GM19238 (cell line): ENCODE measurements at regions not wholly inside any gene's neighbourhood (a gene's known extent, or its start where the extent isn't known, plus 50 kb on each side); places are given as distances from the start of the nearest gene placed in this dataset.
"Not testable (repeated sequence)": the region's sequence is repeated elsewhere in the genome, so short reads cannot be mapped to it uniquely, and the experiment has no call there.

Experiments
- DNase-seq: peaks from one replicate; pipeline ENCODE4 v3.0.0; 2011; ENCODE audit warnings: low spot score; ENCODE audit not compliant: insufficient read length

- DNase-seq, result no peak
Measured at GRCh38 chr2:238598802-238599530, 172.2 kb downstream of the ASB1 start.

DNA sequence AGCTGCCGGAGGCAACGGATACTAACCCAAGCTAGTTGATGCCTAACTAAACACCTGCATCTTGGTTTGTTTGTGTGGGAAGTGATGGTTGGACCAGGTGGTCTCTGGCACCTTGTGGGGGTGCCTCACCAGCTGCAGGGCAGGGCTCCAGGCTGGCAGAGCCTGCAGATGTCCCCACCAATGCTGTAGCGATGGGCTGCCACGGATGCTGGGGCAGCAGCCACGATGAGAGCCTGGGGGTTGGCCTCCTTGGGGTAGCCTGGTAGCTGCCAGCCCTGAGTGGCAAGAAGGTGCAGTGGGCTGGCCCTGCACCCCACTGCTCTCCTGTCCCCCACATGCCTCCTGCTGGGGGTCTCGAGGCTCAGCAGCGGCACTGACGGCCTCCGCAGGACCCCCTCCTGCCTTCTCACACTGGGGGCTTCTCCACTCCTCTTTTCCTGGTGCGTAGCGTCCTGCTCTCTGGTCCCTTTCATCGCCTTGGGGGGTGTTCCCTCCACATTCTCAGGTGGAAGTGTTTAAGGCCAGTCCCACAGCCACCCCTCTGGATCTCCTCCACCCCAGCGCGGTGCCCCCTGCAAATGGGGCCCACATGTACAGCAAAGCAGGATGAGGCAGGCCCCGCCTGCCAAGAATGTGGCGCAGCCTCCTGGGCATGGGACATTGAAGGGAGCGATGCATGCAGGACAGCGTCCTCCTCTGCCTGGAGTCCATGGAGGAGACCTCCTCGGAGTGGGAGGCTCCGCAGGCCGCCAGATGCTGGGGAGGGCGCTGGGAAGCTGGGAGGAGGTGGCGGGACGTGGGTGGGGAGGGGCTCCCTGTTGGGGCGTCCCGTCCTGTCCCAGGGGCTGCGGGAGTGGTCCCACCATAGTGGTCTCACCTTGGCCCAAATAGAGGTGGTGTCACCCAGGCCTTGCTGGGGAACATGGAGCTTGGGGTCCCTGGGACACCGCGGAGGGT lies 173.1 kb downstream of the ASB1 start:
- no peak for DNase-seq

DNA sequence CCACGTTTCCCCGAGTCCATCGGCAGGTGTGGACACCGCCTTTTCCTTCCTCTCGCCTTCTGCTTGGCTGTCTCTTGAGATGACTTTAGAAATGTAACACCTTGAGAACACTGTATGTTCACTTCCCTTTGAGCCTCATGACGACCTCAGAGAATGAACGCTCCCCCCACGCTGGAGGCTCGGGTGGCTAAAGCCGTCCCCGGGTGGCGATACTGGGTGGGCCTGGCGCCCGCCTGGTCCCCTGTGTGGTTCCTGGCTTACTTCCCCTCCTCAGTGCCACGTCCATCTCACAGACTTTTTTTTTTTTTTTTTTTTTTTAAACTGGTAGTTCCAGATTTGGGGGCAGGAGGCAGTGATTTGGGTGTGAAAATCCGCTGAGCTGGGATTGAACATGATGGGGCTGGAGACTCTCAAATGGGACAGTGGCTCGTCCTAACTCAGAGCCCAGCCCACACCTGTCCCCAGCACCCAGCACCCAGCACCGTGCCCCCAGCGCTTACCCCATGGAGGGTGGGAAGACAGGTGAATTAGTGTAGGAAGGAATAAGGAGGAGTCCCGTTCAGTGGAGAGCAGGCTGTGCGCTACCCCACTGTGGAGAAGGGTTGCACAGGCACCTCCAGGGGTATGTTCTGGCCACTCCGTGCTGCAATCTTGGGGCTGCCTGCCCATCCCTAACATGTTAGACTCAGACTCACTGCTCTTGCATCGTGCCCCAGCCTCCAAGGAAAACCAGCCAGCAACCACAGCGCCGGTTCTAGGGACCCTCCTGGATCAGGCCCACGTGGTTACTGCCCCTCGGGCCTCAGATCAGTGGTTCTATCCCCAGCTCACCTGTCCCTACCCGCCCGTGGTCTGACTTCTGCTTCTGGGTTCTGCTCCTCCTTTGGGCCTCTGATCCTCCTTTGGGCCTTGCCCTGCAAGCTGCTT lies 174.0 kb downstream of the ASB1 start:
- no peak for DNase-seq

DNA sequence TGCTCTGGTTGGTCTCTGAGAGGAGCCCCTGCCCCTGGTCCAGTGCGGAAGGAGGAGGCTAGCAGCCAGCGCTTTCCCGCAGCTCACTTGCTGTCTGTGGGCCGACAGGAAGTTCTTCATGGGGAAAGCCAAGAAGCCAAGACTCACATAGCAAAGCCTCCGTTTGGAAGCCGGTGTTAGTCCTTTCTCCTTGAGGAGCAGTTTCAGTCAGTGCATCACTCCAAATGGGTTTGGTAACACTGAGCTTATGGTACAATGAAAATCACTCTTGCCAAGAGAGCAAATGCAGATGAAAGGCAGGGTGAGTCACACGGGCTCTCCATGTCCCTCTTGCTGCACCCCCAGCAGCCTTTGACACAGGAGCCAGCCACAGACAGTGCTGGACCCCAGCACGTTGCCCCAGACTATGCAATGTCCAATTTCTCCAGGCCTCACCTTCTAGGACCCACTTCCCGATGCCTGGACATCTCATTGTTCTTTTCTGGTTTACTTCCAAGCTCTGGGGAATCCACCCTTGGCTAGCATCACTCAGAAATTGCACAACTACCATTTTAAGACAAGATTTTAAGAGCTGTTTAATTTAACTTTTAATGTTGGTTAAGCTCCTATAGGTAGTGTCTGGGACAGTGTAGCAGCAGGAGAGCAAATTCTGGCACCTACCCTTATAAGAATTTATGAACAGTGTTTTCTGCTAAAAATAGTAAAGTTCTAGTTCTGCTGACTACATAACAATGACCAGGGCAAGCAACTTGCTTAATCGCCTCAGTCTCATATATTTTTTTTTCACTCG lies 174.9 kb downstream of the ASB1 start:
- DNase-seq, result no peak

DNA sequence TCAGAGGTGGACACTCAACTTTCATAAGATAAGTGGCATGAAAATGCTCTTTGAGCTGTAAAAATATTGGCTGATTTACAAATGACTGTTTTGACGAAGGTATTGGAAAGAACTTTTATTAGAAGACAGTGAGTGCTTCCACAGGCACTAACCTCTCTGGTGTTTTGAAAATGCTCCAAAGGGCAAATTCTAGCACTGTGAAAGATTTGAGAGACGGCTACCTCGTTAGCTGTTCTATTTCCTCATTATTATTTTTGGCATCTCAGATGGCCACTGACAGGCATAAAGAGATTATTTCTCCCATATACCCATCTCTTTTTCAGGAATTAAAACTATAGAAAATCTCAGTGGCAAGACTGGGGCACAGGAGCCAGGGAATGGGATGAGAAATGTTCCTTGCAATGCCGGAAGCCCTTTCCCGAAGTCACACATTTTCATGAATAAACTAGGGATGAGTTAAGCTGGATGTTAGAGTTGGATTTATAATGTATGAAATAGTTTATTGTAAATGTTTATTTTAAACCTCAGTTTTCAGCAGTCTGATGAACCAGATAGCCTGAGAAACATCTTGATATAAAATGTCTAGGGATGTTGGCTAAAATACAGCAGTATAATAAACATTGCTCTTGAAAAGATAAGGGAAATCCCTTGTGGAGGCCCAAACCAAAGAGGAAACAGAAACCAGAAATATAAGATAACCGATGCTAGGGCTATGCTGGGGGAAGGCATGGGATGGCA lies 175.7 kb downstream of the ASB1 start:
- no peak for DNase-seq

GRCh38 chr2:238603596-238603995 lies 176.9 kb downstream of the ASB1 start:
- DNase-seq, result no peak

DNA sequence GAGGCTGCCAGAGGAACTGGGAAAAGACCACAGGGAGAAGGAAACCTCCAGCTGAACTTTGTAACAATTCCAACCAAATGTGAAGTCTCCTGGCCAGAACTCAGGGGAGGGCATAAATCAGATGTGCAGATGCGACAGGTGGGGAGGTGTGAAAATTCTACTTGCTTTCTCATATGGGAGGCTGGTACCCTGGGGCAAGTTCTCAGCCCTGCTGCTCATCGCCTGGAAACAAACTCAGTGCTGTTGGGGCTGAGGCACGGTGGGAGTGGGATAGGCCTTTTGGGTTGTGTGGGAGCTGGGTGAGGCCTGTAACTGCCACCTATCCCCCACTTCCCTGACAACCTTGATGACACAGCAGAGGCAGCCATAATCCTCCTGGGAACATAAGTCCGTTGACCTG lies 179.6 kb downstream of the ASB1 start:
- no peak for DNase-seq

DNA sequence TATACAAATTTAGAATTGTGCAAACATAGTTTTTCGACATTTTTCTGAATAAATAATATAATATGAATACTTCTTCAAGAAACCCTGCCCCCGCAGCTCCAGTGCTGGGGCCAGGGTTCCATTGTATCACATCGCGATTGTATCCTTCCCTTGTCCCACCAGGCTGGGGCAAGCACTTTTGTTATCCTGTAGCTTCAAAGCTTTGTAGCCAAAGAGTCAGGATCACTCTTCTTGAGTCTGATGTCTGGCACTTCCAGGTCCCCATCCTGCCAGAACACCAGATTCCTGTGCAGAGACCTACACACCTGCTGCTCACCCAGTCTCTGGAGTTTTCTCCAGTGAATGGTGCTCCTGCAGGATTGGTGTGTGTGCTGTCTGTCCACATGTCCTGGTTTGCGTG lies 186.9 kb downstream of the ASB1 start:
- DNase-seq, result no peak

GRCh38 chr2:238614376-238614775 lies 187.6 kb downstream of the ASB1 start:
- no peak for DNase-seq

DNA sequence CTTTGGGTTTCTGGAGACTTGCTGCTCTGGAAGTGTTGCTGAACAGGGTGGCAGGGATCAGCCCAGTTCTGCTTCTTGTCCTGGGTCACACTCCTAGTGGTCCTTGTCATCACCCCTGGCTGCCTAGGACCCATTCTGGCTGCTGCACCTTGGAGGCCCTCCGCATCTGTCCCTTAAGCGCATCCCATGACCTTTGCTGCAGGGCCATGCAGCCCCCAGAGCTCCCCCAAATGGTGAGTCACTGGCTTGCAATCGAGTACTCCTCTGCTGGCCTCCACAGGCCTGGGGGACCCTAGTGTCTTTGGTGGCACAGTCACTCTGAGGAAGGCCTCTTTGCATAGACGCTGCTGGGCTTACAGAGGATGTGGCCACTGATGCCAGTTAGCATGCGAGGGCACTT lies 188.5 kb downstream of the ASB1 start:
- DNase-seq, result no peak

DNA sequence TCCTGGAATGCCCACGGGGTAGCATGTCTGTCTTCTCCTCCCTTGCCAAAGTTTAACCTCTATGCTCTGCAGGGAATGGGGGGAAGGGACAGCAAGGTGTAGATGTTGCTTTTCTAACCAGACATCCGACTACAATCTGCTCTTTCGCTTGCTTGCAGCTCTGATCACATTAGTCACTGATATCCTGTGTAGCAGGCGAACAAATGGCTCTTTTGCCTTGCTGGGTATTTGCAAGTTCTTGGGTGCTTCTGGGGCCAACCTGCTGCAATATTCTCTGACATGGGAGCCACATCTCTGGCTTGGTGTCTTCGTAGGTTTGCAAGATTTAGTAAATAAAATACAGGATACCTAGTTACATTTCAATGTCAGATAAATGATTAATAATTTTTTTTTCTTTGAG lies 190.0 kb downstream of the ASB1 start:
- no peak for DNase-seq

GRCh38 chr2:238618494-238619283 lies 192.0 kb downstream of the ASB1 start:
- not testable (repeated sequence) for DNase-seq

GRCh38 chr2:238627899-238628298 lies 201.2 kb downstream of the ASB1 start:
- DNase-seq, result no peak

GRCh38 chr2:238629064-238629463 lies 202.3 kb downstream of the ASB1 start:
- DNase-seq, result no peak

DNA sequence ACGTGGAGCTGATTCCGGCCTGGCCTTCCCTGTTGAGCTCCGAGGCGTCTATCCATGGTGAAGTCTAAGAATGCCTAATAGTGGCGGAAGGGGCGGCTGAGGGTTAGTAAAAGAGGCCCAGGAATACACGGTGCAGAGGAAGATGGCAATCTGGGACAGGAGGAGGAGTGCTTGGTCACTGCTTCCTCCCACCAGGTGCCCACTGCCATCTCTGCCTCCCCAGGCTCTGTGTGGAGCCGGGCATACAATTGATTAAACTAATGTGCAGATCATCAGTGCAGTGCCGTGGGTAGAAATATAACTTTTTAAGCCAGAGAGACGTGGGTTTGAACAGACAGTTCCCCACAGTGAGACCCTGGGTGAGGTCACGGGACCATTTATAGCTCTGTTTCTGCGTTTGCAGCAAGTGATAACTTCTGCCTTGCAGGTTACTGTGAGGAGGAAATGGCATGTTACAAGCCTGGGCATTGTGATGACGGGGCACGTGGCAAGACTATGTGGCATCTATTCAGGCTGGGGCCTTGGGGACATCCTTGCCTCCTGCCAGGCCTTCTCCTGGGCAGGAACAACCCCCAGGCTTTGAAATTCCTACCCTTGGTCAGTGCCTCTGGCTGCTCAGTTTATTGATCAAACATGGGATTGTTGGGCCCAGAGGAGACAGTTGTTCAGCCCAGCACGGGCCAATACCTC lies 204.9 kb downstream of the ASB1 start:
- no peak for DNase-seq

DNA sequence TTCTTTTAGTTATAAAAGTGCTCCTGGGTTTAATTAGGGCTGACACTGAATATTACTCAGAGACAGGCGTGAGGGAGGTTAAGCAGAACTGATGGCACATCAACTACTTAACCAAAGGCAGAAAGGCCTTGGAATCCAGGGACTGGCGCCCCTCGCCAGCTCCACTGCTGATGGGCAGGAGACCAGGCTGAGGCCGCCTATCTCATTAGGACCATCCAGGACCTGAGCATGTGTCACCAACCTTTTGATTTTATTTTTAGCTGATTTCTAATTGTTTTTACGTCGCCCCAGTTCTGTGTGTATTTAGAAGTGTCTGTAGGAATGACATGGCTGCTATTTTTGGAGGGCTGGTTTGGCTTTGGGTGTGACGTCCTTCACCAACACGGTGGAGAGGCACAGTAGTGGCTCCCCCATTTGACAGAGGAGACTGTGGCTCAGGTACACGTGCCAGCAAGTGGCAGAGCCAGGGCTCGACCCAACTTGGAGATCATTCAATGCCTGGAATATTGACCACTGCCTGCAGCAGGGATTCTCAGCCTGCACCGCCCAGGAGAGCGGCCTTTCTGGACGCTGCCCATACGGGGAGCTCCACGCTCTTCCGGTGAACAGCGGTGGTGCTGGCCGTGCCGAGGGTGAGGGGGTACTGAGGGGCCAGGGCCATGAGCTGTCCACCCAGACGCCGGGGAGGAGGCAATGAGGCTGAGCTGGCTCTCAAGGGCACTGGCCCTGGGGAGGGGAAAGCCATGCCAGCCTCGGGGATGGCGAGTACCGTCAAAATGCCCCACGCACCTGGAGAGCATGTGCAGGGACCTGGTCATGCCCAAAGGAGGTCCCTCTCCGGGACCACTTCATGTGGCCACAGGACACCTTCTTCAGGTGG lies 205.7 kb downstream of the ASB1 start:
- no peak for DNase-seq

- no peak for DNase-seq
Measured at GRCh38 chr2:238633426-238634328, 206.9 kb downstream of the ASB1 start.
